Stimulated activated CD8-positive, alpha-beta memory T cell treated with anti-CD3 and anti-CD28 coated beads, Interleukin-12 subunit alpha, Interleukin-12 subunit beta, amount 100 ng/mL, for 4 hours (primary cell): ENCODE measurements at regions not wholly inside any gene's neighbourhood (a gene's known extent, or its start where the extent isn't known, plus 50 kb on each side); places are given as distances from the start of the nearest gene placed in this dataset.
A peak's percentile ranks its signal among the peaks of the same experiment; 100 is the strongest.

Experiments used
- DNase-seq: peaks from one replicate; pipeline ENCODE4 v3.0.0-alpha.2; 2020; ENCODE audit warnings: low read depth

GRCh38 chr5:79871364-79872120 is 119.5 kb downstream of the MTX3 start:
- no peak for DNase-seq

- no peak for DNase-seq
These were observed 122.8 kb downstream of the MTX3 start for GRCh38 chr5:79868163-79868670.

- no peak for DNase-seq
These were observed 125.5 kb downstream of the MTX3 start for GRCh38 chr5:79865579-79865978.

GRCh38 chr5:79864364-79864763 is 126.7 kb downstream of the MTX3 start:
- DNase-seq: no peak

GRCh38 chr5:79859588-79859987 is 131.5 kb downstream of the MTX3 start:
- DNase-seq: no peak

GRCh38 chr5:79858410-79858723 is 132.7 kb downstream of the MTX3 start:
- no peak for DNase-seq

- DNase-seq: peak; percentile 42
These were observed 133.2 kb downstream of the MTX3 start for GRCh38 chr5:79857714-79858409.

GRCh38 chr5:79856456-79857055 is 134.5 kb downstream of the MTX3 start:
- DNase-seq: no peak

GRCh38 chr5:79853676-79854418 is 137.2 kb downstream of the MTX3 start:
- no peak for DNase-seq

GRCh38 chr5:79853028-79853427 is 138.0 kb downstream of the MTX3 start:
- no peak for DNase-seq

GRCh38 chr5:79851391-79851863 is 139.6 kb downstream of the MTX3 start:
- DNase-seq: no peak

- DNase-seq: no peak
These were observed 140.1 kb downstream of the MTX3 start for GRCh38 chr5:79850941-79851340.

- no peak for DNase-seq
These were observed 140.7 kb downstream of the MTX3 start for GRCh38 chr5:79850316-79850822.

- no peak for DNase-seq
These were observed 141.4 kb downstream of the MTX3 start for GRCh38 chr5:79849486-79850315.
